Epithelial cell of esophagus (primary cell): ENCODE measurements at regions not wholly inside any gene's neighbourhood (a gene's known extent, or its start where the extent isn't known, plus 50 kb on each side); places are given as distances from the start of the nearest gene placed in this dataset.

Experiments
- DNase-seq: peaks from one replicate; pipeline ENCODE4 v3.0.0; 2010; ENCODE audit warnings: low read depth
- H3K4me3 ChIP-seq: 2 replicates; pipeline ENCODE4 v1.5.1; 2011; ENCODE audit warnings: mild to moderate bottlenecking, low read length, control low read depth
- TF ChIP-seq, protein P1 (sequence below): IDR thresholded peaks from 2 replicates; pipeline ENCODE4 v1.5.1; 2011; ENCODE audit warnings: low read depth, mild to moderate bottlenecking, low read length, control low read depth, inconsistent platforms; ENCODE audit not compliant: insufficient read depth; ENCODE audit errors: missing control alignments

DNA sequence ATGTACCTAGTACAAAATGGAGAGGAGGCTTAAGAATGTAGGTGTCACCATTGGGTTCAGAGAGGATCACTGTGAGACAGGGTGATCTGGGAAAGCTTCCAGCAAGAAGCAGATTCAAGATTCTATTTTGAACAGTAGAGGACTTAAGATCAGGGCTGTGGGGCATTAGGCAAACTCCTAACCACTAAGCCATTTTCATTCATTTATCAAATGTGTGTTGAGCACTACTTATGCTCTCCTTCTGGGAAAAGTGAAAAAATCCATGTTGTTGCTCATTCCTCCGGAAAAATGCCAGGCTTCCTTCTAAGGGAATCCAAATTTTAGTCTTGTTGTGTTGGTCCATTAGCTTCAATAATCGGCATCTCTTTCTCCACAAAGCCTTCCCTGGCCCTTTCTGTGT lies 163.4 kb downstream of the NUAK1 start:
- no peak overlapping the region for H3K4me3 ChIP-seq
- TF ChIP-seq, protein P1, sequence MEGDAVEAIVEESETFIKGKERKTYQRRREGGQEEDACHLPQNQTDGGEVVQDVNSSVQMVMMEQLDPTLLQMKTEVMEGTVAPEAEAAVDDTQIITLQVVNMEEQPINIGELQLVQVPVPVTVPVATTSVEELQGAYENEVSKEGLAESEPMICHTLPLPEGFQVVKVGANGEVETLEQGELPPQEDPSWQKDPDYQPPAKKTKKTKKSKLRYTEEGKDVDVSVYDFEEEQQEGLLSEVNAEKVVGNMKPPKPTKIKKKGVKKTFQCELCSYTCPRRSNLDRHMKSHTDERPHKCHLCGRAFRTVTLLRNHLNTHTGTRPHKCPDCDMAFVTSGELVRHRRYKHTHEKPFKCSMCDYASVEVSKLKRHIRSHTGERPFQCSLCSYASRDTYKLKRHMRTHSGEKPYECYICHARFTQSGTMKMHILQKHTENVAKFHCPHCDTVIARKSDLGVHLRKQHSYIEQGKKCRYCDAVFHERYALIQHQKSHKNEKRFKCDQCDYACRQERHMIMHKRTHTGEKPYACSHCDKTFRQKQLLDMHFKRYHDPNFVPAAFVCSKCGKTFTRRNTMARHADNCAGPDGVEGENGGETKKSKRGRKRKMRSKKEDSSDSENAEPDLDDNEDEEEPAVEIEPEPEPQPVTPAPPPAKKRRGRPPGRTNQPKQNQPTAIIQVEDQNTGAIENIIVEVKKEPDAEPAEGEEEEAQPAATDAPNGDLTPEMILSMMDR, result no peak
- DNase-seq, result no peak

GRCh38 chr12:105977236-105977635 lies 161.5 kb downstream of the NUAK1 start:
- no peak overlapping the region for H3K4me3 ChIP-seq
- no peak for DNase-seq
- TF ChIP-seq, protein P1, result no peak

- no peak for DNase-seq
- H3K4me3 ChIP-seq, result no peak overlapping the region
- TF ChIP-seq, protein P1, result no peak
Observed at GRCh38 chr12:105977652-105978051, 161.1 kb downstream of the NUAK1 start.

- TF ChIP-seq, protein P1, result no peak
- DNase-seq, result no peak
- no peak overlapping the region for H3K4me3 ChIP-seq
Observed at GRCh38 chr12:105978276-105978675, 160.5 kb downstream of the NUAK1 start.

GRCh38 chr12:105978686-105979085 lies 160.1 kb downstream of the NUAK1 start:
- TF ChIP-seq, protein P1, result no peak
- no peak overlapping the region for H3K4me3 ChIP-seq
- DNase-seq, result no peak

- TF ChIP-seq, protein P1, result no peak
- no peak overlapping the region for H3K4me3 ChIP-seq
- no peak for DNase-seq
Observed at GRCh38 chr12:105980085-105980484, 158.7 kb downstream of the NUAK1 start.

DNA sequence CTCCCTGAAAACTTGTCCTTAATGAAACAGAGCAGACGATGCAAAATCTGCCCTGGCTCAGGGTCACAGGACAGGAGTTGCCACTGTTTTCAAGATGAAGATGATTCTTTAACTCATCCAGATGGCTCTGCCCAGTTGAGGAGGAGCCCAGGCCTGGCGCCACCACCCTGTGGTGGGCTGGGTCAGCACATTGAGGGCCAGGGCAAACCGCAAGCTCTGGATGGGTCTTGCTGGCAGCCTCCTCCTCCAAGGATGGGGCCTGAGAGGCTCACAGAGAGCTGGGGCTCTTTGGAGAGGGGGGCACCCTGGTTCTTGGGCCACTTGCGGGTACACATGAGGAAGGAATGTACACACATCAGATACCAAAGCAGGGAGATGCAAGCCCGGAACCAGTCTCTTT lies 158.2 kb downstream of the NUAK1 start:
- TF ChIP-seq, protein P1, result no peak
- DNase-seq, result no peak
- H3K4me3 ChIP-seq, result no peak overlapping the region
